SK-N-SH (cell line): ENCODE measurements at regions not wholly inside any gene's neighbourhood (a gene's known extent, or its start where the extent isn't known, plus 50 kb on each side); places are given as distances from the start of the nearest gene placed in this dataset.

Source experiments
- CTCF ChIP-seq: fragments of 200-600 bp; sonication (generic); IDR thresholded peaks from 2 replicates; pipeline ENCODE4 v1.6.1; 2017; ENCODE audit warnings: antibody characterized with exemption, mild to moderate bottlenecking, moderate library complexity
- SIN3A ChIP-seq: IDR thresholded peaks from 2 replicates; pipeline ENCODE4 v1.6.1; 2012; ENCODE audit warnings: low read depth, mild to moderate bottlenecking, low read length, moderate library complexity, borderline replicate concordance
- SMC3 ChIP-seq: IDR thresholded peaks from 2 replicates; pipeline ENCODE4 v1.6.1; 2012; ENCODE audit warnings: low read depth, low read length, improper control_type of control experiment

DNA sequence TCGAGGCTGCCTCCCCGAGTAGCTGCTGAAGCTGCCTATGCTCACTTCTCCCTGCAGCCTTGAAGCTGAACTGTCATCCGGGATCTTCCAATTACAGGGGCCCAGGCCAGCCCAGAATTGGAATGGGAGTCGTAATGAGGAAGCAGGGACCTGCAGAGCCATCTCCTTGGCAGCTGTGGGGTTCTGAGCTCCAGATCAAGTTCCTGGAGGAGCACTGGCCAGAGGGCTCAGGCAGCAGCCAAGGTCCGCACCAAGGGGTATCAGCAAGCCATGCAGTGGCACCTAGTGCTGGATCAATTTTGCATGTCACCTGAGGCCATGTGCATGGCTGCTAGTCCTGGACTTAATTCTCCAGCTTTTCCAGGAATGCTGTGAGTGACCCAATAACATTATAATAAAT, 163.2 kb upstream of the TSHZ2 start:
- no peak for TF ChIP-seq CTCF
- no peak for TF ChIP-seq SMC3
- no peak for TF ChIP-seq SIN3A
